Spleen (tissue), 11 donors: ENCODE measurements at regions not wholly inside any gene's neighbourhood (a gene's known extent, or its start where the extent isn't known, plus 50 kb on each side); places are given as distances from the start of the nearest gene placed in this dataset.

ENCODE experiments used
- DNase-seq: peaks from one replicate; pipeline ENCODE4 v3.0.0-alpha.2; 2020
- H3K27ac ChIP-seq, 8 donors: fragments of 200-600 bp; sonication (generic) in 7 of 8; 1 replicate in 4 of 8; 2 replicates in 4 of 8; pipeline versions ENCODE4 v1.5.0 to v1.8.0; 2016 to 2021; ENCODE audit warnings: inconsistent platforms in 4 of 8, mild to moderate bottlenecking in 4 of 8, moderate library complexity in 1 of 8
- H3K27me3 ChIP-seq, 7 donors: fragments of 200-600 bp; sonication (generic) in 6 of 7; replicated peaks in 1 of 7; 1 replicate in 4 of 7; 2 replicates in 3 of 7; pipeline versions ENCODE4 v1.5.0 to v1.8.0; 2016 to 2021; ENCODE audit warnings: inconsistent platforms in 3 of 7, mild to moderate bottlenecking in 1 of 7
- H3K36me3 ChIP-seq, 6 donors: fragments of 200-600 bp; sonication (generic) in 5 of 6; 1 replicate in 4 of 6; 2 replicates in 2 of 6; pipeline versions ENCODE4 v1.5.0 to v1.8.0; 2016 to 2021; ENCODE audit warnings: inconsistent platforms in 2 of 6
- H3K4me1 ChIP-seq, 6 donors: fragments of 200-600 bp; sonication (generic) in 5 of 6; 1 replicate in 3 of 6; 2 replicates in 3 of 6; pipeline versions ENCODE4 v1.5.0 to v1.8.0; 2016 to 2021; ENCODE audit warnings: inconsistent platforms in 3 of 6
- H3K4me3 ChIP-seq, 8 donors: fragments of 200-600 bp; sonication (generic) in 7 of 8; 1 replicate in 4 of 8; 2 replicates in 4 of 8; pipeline versions ENCODE4 v1.5.0 to v1.8.0; 2016 to 2021; ENCODE audit warnings: inconsistent platforms in 4 of 8, mild to moderate bottlenecking in 4 of 8, moderate library complexity in 2 of 8
- H3K9me3 ChIP-seq, 8 donors: fragments of 200-600 bp; sonication (generic) in 7 of 8; 1 replicate in 4 of 8; 2 replicates in 4 of 8; pipeline versions ENCODE4 v1.5.0 to v1.8.0; 2016 to 2021; ENCODE audit warnings: inconsistent platforms in 4 of 8
- POLR2A ChIP-seq, 3 donors: fragments of 450-650 bp; IDR thresholded peaks; one replicate each; pipeline ENCODE4 v1.5.1; 2017; ENCODE audit warnings: antibody characterized with exemption in 3 of 3, mild to moderate bottlenecking in 1 of 3
- POLR2AphosphoS5 ChIP-seq, 3 donors: sonication (generic); formaldehyde crosslinking; IDR thresholded peaks; one replicate each; pipeline ENCODE4 v1.5.1; 2017; ENCODE audit warnings: antibody characterized with exemption in 3 of 3
- WGBS, 5 donors: extraction: QIAGEN DNeasy Blood & Tissue Kit in 3 of 5; methylation state at CpG; one replicate each; pipeline versions ENCODE4 v1.1.5 to v1.1.7; 2013 to 2018; 5-methylcytosine and 5-hydroxymethylcytosine counted together
- intact Hi-C: fragments of 100-400 bp; cut with DNase I; formaldehyde crosslinking; loops from one replicate; pipeline ENCODE4 v1.15.0; 2023; ENCODE audit warnings: low total_unique reads
- TF ChIP-seq, protein P1 (sequence below), 11 experiments: fragments of 200-600 bp in 7 of 11; fragments of 450-650 bp in 4 of 11; sonication (generic) in 4 of 11; IDR thresholded peaks in 8 of 11; conservative IDR thresholded peaks in 3 of 11; 1 replicate in 7 of 11; 2 replicates in 4 of 11; pipeline versions ENCODE4 v1.4.0 to v1.8.0; 2016 to 2021; ENCODE audit warnings: antibody characterized with exemption in 11 of 11, inconsistent platforms in 4 of 11, mild to moderate bottlenecking in 1 of 11
- donor health status: healthy with polysubstance abuse.
- donor health status: DM: no; HTN: no; CAD: no; lungs with moderate emphysema.
- donor health status: DM: no; HTN: no; CAD: no.
- donor health status: Bipolar disorder and iron deficiency.
- donor health status: healthy.
- donor health status: DM: no; HTN: no; CAD: no.
- donor health status: DM: yes; HTN: yes; CAD: no.

DNA sequence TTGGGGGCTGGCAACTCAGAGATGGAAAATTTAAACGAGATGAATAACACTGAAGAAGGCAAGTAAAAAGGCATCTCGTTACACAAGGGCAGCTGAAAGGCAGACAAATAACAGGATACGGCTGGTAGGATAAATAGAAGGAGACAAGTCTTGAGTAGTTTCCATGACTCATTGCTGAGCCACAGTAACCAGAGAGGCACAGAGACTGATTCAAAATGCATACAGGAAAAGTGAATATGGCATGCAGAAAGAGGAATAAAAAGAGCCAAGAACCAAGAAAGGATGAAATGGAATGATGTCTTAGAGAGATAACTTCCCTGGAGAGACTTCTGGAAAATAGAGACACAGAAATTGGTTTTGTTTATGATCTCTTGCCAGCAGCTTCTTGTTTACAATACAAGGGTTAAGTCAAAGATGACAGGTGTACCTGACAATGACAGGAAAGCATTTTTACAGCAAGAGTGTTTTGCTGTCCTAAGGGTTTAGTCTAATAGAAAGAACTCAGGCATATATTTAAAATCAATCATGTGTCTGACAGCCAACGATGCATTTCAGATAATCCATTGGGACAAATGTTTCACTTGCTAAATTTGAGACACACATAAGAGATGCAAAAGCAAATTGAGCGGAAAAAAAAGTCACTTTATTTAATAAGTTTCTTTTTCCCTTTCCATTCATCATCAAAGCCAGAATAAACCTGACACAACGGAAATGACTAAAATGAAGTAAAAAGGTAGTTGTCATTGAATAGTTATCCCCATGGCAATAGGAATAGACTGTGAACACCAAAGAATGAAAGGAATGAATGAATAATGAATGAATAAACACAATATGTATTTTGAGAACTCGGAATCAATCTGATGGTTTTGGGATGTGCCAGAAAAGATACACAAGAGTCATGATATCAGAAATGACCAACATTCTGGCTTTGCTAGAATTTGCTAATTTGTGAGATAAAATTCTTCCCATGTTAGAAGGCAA lies 68.0 kb upstream of the KCNQ5 start:
- no peak overlapping the region for H3K27ac ChIP-seq
- H3K4me1 ChIP-seq = no peaks in the 10 kb centered on the region
- no peaks in the 10 kb centered on the region for H3K36me3 ChIP-seq
- TF ChIP-seq POLR2AphosphoS5 (IDR thresholded peaks at IDR 0.05) (no peak), POLR2A (IDR thresholded peaks at IDR 0.05) (no peak)
- TF ChIP-seq, protein P1, sequence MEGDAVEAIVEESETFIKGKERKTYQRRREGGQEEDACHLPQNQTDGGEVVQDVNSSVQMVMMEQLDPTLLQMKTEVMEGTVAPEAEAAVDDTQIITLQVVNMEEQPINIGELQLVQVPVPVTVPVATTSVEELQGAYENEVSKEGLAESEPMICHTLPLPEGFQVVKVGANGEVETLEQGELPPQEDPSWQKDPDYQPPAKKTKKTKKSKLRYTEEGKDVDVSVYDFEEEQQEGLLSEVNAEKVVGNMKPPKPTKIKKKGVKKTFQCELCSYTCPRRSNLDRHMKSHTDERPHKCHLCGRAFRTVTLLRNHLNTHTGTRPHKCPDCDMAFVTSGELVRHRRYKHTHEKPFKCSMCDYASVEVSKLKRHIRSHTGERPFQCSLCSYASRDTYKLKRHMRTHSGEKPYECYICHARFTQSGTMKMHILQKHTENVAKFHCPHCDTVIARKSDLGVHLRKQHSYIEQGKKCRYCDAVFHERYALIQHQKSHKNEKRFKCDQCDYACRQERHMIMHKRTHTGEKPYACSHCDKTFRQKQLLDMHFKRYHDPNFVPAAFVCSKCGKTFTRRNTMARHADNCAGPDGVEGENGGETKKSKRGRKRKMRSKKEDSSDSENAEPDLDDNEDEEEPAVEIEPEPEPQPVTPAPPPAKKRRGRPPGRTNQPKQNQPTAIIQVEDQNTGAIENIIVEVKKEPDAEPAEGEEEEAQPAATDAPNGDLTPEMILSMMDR (IDR thresholded peaks at IDR 0.05 in 8 of 11, conservative IDR thresholded peaks at IDR 0.05 in 3 of 11) = no peak
- no peaks in the 10 kb centered on the region for H3K9me3 ChIP-seq
- intact Hi-C loops = no loop called here
- WGBS, 5 donors = 53 to 72% (median 65%) methylated on average over 7 of the region's 7 CpGs
- H3K4me3 ChIP-seq = no peak overlapping the region
- H3K27me3 ChIP-seq = peaks cover 0 to 4% (median 0%) of the 10 kb centered on the region in 7 donors
- DNase-seq = no peak

GRCh38 chr6:72554761-72555221 lies 67.1 kb upstream of the KCNQ5 start:
- Histone ChIP-seq H3K4me3 (no peak overlapping the region), H3K36me3 (no peaks in the 10 kb centered on the region), H3K27ac (no peak overlapping the region), H3K9me3 (no peaks in the 10 kb centered on the region), H3K27me3 (peaks cover 0 to 4% (median 0%) of the 10 kb centered on the region in 7 donors), H3K4me1 (no peaks in the 10 kb centered on the region)
- intact Hi-C loops = no loop called here
- no peak for DNase-seq
- TF ChIP-seq, protein P1 (IDR thresholded peaks at IDR 0.05 in 8 of 11, conservative IDR thresholded peaks at IDR 0.05 in 3 of 11) = no peak
- TF ChIP-seq POLR2A (IDR thresholded peaks at IDR 0.05) = no peak
- no peak for TF ChIP-seq POLR2AphosphoS5 (IDR thresholded peaks at IDR 0.05)
- WGBS, 5 donors = 59 to 82% (median 80%) methylated on average over 4 of the region's 4 CpGs

DNA sequence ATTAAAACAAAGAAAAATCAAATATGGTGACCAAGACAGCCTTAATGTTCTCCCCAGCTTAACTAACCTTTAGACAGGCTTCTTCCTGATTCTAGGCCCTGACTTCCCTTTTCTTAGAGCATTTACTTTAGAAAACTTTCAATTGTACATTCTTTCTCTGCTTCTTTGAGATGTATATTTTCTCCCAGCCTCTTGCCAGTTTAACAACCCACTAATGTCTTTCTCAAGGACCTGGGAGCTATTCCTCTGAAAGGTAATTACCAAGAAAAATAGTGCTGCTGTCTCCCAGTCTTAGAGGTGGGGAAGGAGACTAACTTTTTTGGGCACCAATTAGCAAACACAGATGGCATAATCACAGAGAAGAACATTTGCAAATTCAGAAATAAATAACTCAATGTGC lies 62.8 kb upstream of the KCNQ5 start:
- intact Hi-C loops = no loop called here
- Histone ChIP-seq H3K27me3 (no peaks in the 10 kb centered on the region), H3K36me3 (no peaks in the 10 kb centered on the region), H3K27ac (no peak overlapping the region), H3K4me1 (no peaks in the 10 kb centered on the region), H3K4me3 (no peak overlapping the region), H3K9me3 (no peaks in the 10 kb centered on the region)
- TF ChIP-seq POLR2A (IDR thresholded peaks at IDR 0.05) (no peak), POLR2AphosphoS5 (IDR thresholded peaks at IDR 0.05) (no peak)
- TF ChIP-seq, protein P1 (IDR thresholded peaks at IDR 0.05 in 8 of 11, conservative IDR thresholded peaks at IDR 0.05 in 3 of 11) = no peak
- no peak for DNase-seq

GRCh38 chr6:72559555-72559954 lies 62.3 kb upstream of the KCNQ5 start:
- no peak overlapping the region for H3K4me3 ChIP-seq
- no peak for DNase-seq
- no peaks in the 10 kb centered on the region for H3K36me3 ChIP-seq
- H3K27ac ChIP-seq = no peak overlapping the region
- no peaks in the 10 kb centered on the region for H3K4me1 ChIP-seq
- 69 to 80% (median 77%) methylated on average over 3 of the region's 3 CpGs for WGBS, 5 donors
- intact Hi-C loops = no loop called here
- no peaks in the 10 kb centered on the region for H3K9me3 ChIP-seq
- TF ChIP-seq POLR2A (IDR thresholded peaks at IDR 0.05) (no peak), POLR2AphosphoS5 (IDR thresholded peaks at IDR 0.05) (no peak)
- TF ChIP-seq, protein P1 (IDR thresholded peaks at IDR 0.05 in 8 of 11, conservative IDR thresholded peaks at IDR 0.05 in 3 of 11) = no peak
- H3K27me3 ChIP-seq = no peaks in the 10 kb centered on the region
